Smooth muscle cell (in vitro differentiated cells): ENCODE measurements at regions not wholly inside any gene's neighbourhood (a gene's known extent, or its start where the extent isn't known, plus 50 kb on each side); places are given as distances from the start of the nearest gene placed in this dataset.

Source experiments
- DNase-seq: peaks from one replicate; lab custom pipeline; 2025; ENCODE audit not compliant: unreplicated experiment; lab: John Stamatoyannopoulos, UW
- H2AFZ ChIP-seq: fragments of 200-600 bp; sonication (generic); 2 replicates; pipeline ENCODE4 v1.6.0; 2016; ENCODE audit warnings: antibody characterized with exemption, low read depth, mild to moderate bottlenecking
- H3F3A ChIP-seq: fragments of 200-600 bp; sonication (generic); 2 replicates; pipeline ENCODE4 v1.6.0; 2017; ENCODE audit warnings: antibody characterized with exemption, low read depth
- H3K27ac ChIP-seq: fragments of 200-600 bp; sonication (generic); 2 replicates; pipeline ENCODE4 v1.5.1; 2016; ENCODE audit warnings: low read depth, mild to moderate bottlenecking
- H3K27me3 ChIP-seq: fragments of 200-600 bp; sonication (generic); 2 replicates; pipeline ENCODE4 v1.6.1; 2016; ENCODE audit warnings: low read depth, mild to moderate bottlenecking
- H3K36me3 ChIP-seq: fragments of 200-600 bp; sonication (generic); 2 replicates; pipeline ENCODE4 v1.5.1; 2016; ENCODE audit warnings: low read depth
- H3K4me1 ChIP-seq: fragments of 200-600 bp; sonication (generic); 2 replicates; pipeline ENCODE4 v1.5.1; 2016; ENCODE audit warnings: low read depth
- H3K4me2 ChIP-seq: fragments of 200-600 bp; sonication (generic); 2 replicates; pipeline ENCODE4 v1.6.0; 2016; ENCODE audit warnings: mild to moderate bottlenecking
- H3K4me3 ChIP-seq: fragments of 200-600 bp; sonication (generic); 2 replicates; pipeline ENCODE4 v1.5.1; 2016; ENCODE audit warnings: mild to moderate bottlenecking
- H3K79me2 ChIP-seq: fragments of 200-600 bp; sonication (generic); 2 replicates; pipeline ENCODE4 v1.6.0; 2016; ENCODE audit warnings: low read depth, mild to moderate bottlenecking
- H3K9ac ChIP-seq: fragments of 200-600 bp; sonication (generic); 2 replicates; pipeline ENCODE4 v1.6.0; 2016; ENCODE audit warnings: low read depth
- H3K9me3 ChIP-seq: fragments of 200-600 bp; sonication (generic); replicated peaks from 2 replicates; pipeline ENCODE4 v1.5.1; 2016; ENCODE audit warnings: low read depth
- H4K20me1 ChIP-seq: fragments of 200-600 bp; sonication (generic); 2 replicates; pipeline ENCODE4 v1.6.0; 2016; ENCODE audit warnings: low read depth
- CTCF ChIP-seq: fragments of 200-600 bp; sonication (generic); IDR thresholded peaks from 2 replicates; pipeline ENCODE4 v1.5.1; 2017; ENCODE audit warnings: borderline replicate concordance, mild to moderate bottlenecking, antibody characterized with exemption; ENCODE audit not compliant: insufficient read depth, poor library complexity, severe bottlenecking
- WGBS: methylation state at CpG from one replicate; pipeline ENCODE4 v1.1.7; 2016; ENCODE audit warnings: low lambda C conversion rate; 5-methylcytosine and 5-hydroxymethylcytosine counted together

DNA sequence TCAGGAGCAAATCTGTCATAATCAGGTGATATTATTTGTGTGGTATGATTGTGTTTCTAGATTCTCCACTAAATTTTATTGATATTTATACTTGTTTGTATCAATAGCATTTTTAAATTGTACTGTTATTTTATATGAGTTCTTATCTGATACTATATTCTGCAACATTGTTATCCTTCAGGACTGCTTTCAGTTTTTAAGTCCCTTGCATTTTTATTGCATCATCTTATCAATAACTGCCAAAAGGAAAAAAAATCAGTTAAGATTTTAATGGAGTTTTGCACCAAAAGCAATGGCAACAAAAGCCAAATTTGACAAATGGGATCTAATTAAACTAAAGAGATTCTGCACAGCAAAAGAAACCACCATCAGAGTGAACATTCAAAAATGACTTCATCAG lies 741.3 kb upstream of the CTNND2 start:
- Histone ChIP-seq H4K20me1 (no peaks in the 10 kb centered on the region), H3K9me3 (no peaks in the 10 kb centered on the region), H3K27me3 (no peaks in the 10 kb centered on the region), H3K79me2 (no peaks in the 10 kb centered on the region), H3K9ac (no peak overlapping the region), H3K4me2 (no peak overlapping the region), H3F3A (no peaks in the 10 kb centered on the region), H3K4me1 (no peaks in the 10 kb centered on the region), H3K4me3 (no peak overlapping the region), H2AFZ (no peak overlapping the region), H3K27ac (no peak overlapping the region), H3K36me3 (no peaks in the 10 kb centered on the region)
- no peak for DNase-seq
- no peak for TF ChIP-seq CTCF

DNA sequence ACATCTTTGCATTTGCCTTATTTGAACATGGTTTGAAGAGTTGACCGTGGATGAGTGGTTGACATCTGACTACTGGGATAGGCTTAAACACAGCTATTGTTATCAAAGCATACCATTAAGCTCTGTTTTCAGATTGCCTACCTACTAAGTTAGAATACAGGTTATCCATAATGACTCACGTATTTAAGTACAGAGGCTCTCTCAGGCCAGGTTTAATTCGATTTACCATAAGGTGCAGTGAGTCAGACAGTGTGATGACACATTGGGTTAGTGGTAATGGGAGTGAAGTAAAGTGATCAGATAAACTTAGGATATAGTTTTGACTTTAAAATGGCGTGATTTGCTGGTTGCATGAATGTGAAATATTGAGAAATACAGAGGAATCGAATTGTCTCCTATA lies 732.0 kb upstream of the CTNND2 start:
- WGBS = 88% methylated on average over 5 of the region's 5 CpGs
- DNase-seq = no peak
- no peak overlapping the region for H2AFZ ChIP-seq

DNA sequence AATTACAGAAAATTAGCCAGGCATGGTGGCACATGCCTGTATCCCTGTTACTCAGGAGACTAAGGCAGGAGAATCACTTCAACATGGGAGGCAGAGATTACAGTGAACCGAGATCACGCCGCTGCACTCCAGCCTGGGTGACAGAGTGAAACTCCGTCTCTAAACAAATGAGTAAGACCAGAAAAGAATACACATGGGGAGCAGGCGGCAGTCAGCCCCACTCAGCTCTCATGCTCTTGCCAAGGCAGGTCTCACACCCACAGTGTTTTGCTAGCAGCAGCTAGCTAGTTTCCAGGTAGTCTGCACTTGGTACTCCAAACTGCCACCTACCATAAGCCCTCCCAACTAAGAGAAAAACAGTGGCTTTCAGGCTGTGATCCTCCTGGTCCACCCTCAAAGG lies 722.3 kb upstream of the CTNND2 start:
- Histone ChIP-seq H3K27ac (no peak overlapping the region), H3K9me3 (no peaks in the 10 kb centered on the region), H3K4me1 (no peaks in the 10 kb centered on the region), H3K27me3 (no peaks in the 10 kb centered on the region), H3K79me2 (no peaks in the 10 kb centered on the region), H4K20me1 (no peaks in the 10 kb centered on the region), H3K9ac (no peak overlapping the region), H3K4me3 (no peak overlapping the region), H3F3A (no peaks in the 10 kb centered on the region), H2AFZ (no peak overlapping the region), H3K36me3 (no peaks in the 10 kb centered on the region), H3K4me2 (no peak overlapping the region)
- DNase-seq = no peak
- TF ChIP-seq CTCF = no peak
- WGBS = 99% methylated on average over 5 of the region's 5 CpGs

More for the DNA sequence above, 732.0 kb upstream of the CTNND2 start:
- Histone ChIP-seq H3K9ac (no peak overlapping the region), H4K20me1 (no peaks in the 10 kb centered on the region), H3F3A (no peaks in the 10 kb centered on the region), H3K4me2 (no peak overlapping the region), H3K27me3 (no peaks in the 10 kb centered on the region), H3K27ac (no peak overlapping the region), H3K4me3 (no peak overlapping the region), H3K36me3 (no peaks in the 10 kb centered on the region), H3K9me3 (no peaks in the 10 kb centered on the region), H3K4me1 (no peaks in the 10 kb centered on the region), H3K79me2 (no peaks in the 10 kb centered on the region)
- no peak for TF ChIP-seq CTCF

- Histone ChIP-seq H3K4me1 (no peaks in the 10 kb centered on the region), H3K79me2 (no peaks in the 10 kb centered on the region), H3K4me3 (no peak overlapping the region), H4K20me1 (no peaks in the 10 kb centered on the region), H2AFZ (no peak overlapping the region), H3K9me3 (no peaks in the 10 kb centered on the region), H3K36me3 (peaks cover 4% of the 10 kb centered on the region), H3K9ac (no peak overlapping the region), H3K4me2 (no peak overlapping the region), H3K27ac (no peak overlapping the region), H3K27me3 (no peaks in the 10 kb centered on the region), H3F3A (no peaks in the 10 kb centered on the region)
- DNase-seq = no peak
- TF ChIP-seq CTCF = no peak
- 79% methylated on average over 8 of the region's 8 CpGs for WGBS
Measured at GRCh38 chr5:12625667-12626263, 721.5 kb upstream of the CTNND2 start.
